ENCODE measurements at regions not wholly inside any gene's neighbourhood (a gene's known extent, or its start where the extent isn't known, plus 50 kb on each side); places are given as distances from the start of the nearest gene placed in this dataset.

DNA sequence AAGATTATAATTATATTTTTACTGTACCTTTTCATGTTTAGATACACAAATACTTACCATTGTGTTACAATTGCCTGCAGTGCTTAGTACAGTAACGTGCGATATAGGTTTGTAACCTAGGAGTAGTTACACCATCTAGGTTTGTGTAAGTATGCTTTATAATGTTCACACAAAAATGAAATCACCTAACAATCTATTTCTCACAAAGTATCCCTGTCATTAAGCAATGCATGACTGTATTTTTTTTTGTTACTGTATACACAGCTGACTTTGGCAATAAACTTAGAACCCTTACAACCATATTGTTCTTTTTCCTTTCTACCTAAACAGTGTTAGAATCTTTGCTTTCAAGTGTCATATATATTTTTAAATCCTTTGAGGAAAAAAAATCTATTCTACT lies 303.0 kb upstream of the E2F7 start (continued):
- TF ChIP-seq, protein P1, sequence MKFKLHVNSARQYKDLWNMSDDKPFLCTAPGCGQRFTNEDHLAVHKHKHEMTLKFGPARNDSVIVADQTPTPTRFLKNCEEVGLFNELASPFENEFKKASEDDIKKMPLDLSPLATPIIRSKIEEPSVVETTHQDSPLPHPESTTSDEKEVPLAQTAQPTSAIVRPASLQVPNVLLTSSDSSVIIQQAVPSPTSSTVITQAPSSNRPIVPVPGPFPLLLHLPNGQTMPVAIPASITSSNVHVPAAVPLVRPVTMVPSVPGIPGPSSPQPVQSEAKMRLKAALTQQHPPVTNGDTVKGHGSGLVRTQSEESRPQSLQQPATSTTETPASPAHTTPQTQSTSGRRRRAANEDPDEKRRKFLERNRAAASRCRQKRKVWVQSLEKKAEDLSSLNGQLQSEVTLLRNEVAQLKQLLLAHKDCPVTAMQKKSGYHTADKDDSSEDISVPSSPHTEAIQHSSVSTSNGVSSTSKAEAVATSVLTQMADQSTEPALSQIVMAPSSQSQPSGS (IDR thresholded peaks at IDR 0.05; ENCODE audit: low read length) = no peak
- TF ChIP-seq ZNF24 (IDR thresholded peaks at IDR 0.05) = no peak

- in situ Hi-C loops (cut with MboI) = no loop called here
- ATAC-seq = no peak
These were observed 301.2 kb upstream of the E2F7 start for GRCh38 chr12:77366616-77367015.

More at GRCh38 chr12:77366616-77367015, 301.2 kb upstream of the E2F7 start:
- no TSS peak for BruUV-seq (replicated peaks)
- no peaks in the 10 kb centered on the region for H3K27me3 ChIP-seq (replicated peaks in 1 of 2; ENCODE audit: control insufficient read depth in 2 of 2, insufficient read depth in 2 of 2, low read length in 1 of 2)
- H3K36me3 ChIP-seq (ENCODE audit: control insufficient read depth in 2 of 2, insufficient read depth in 2 of 2, low read length in 1 of 2) = no peaks in the 10 kb centered on the region
- H3K9ac ChIP-seq (ENCODE audit: control insufficient read depth, insufficient read depth, low read length) = no peak overlapping the region
- no peaks in the 10 kb centered on the region for H3K4me1 ChIP-seq (ENCODE audit: control insufficient read depth, insufficient read depth, low read length)
- no peak overlapping the region for H2AFZ ChIP-seq (ENCODE audit: control insufficient read depth, low read depth, low read length)
- WGBS (ENCODE audit: insufficient coverage, insufficient replicate concordance, low lambda C conversion rate, missing lambda C conversion rate) = 71% methylated on average over 2 of the region's 2 CpGs
- SMC1A ChIA-PET (ENCODE audit: uncharacterized antibody, unreplicated experiment) = interaction anchor here (1.3 kb wide), 1 partner anchor 60 kb away, joined by 4 read pairs; no protein-coding TSS in a partner anchor
- intact Hi-C loops (cut with micrococcal nuclease; ENCODE audit: unreplicated experiment) = no loop called here
- H3K9me3 ChIP-seq (replicated peaks; ENCODE audit: control insufficient read depth, insufficient read depth, low read length) = no peaks in the 10 kb centered on the region
- POLR2A ChIA-PET = no interaction called here
- H3K4me2 ChIP-seq (ENCODE audit: control insufficient read depth, insufficient read depth) = no peak overlapping the region
- no peak overlapping the region for H3K27ac ChIP-seq (ENCODE audit: control insufficient read depth, insufficient read depth)
- FAIRE-seq (no peak), DNase-seq (ENCODE audit: low read depth, low spot score) (no peak)
- TF ChIP-seq FOXM1 (IDR thresholded peaks at IDR 0.05; ENCODE audit: low read depth, low read length) (no peak), GABPA (IDR thresholded peaks at IDR 0.05; ENCODE audit: low read depth) (no peak), ZNF274 (IDR thresholded peaks at IDR 0.05; ENCODE audit: insufficient read depth, insufficient read length) (no peak), BCL3 (IDR thresholded peaks at IDR 0.05; ENCODE audit: borderline replicate concordance, insufficient read depth, low read depth, low read length, poor library complexity, severe bottlenecking) (no peak)
- no peaks in the 10 kb centered on the region for H3K79me2 ChIP-seq (ENCODE audit: control insufficient read depth, insufficient read depth, low read length)
- RAD21 ChIA-PET (ENCODE audit: unreplicated experiment) = no interaction called here
- H3K4me3 ChIP-seq = no peak overlapping the region
- H4K20me1 ChIP-seq (ENCODE audit: control insufficient read depth, insufficient read depth) = no peaks in the 10 kb centered on the region
- CTCF ChIA-PET = no interaction called here

Measured in GM12878 (cell line).